ENCODE measurements at regions not wholly inside any gene's neighbourhood (a gene's known extent, or its start where the extent isn't known, plus 50 kb on each side); places are given as distances from the start of the nearest gene placed in this dataset.

GRCh38 chr5:74153255-74153790 is 487.2 kb downstream of the ENC1 start:
- DNase-seq = no peak
- TF ChIP-seq CTCF (IDR thresholded peaks at IDR 0.05) (no peak), POLR2A (IDR thresholded peaks at IDR 0.05) (no peak)
- intact Hi-C loops (cut with DNase I; ENCODE audit: low total_unique reads) = no loop called here
- Histone ChIP-seq H3K4me3 (no peak overlapping the region), H3K27ac (peak overlapping the region in 1 of 2 donors; percentile 58), H3K27me3 (no peaks in the 10 kb centered on the region), H3K36me3 (no peaks in the 10 kb centered on the region), H3K4me1 (peaks cover 0 to 7% of the 10 kb centered on the region in 2 donors), H3K9me3 (no peaks in the 10 kb centered on the region)

- H3K4me1 ChIP-seq = peaks cover 0 to 7% of the 10 kb centered on the region in 2 donors
- no peaks in the 10 kb centered on the region for H3K36me3 ChIP-seq
- H3K27ac ChIP-seq = peak overlapping the region in 1 of 2 donors; percentile 58
- no peak for DNase-seq
- H3K9me3 ChIP-seq = no peaks in the 10 kb centered on the region
- H3K27me3 ChIP-seq = no peaks in the 10 kb centered on the region
- intact Hi-C loops (cut with DNase I; ENCODE audit: low total_unique reads) = no loop called here
- no peak overlapping the region for H3K4me3 ChIP-seq
- TF ChIP-seq CTCF (IDR thresholded peaks at IDR 0.05) (no peak), POLR2A (IDR thresholded peaks at IDR 0.05) (no peak)
Measured at GRCh38 chr5:74152625-74153254, 487.8 kb downstream of the ENC1 start.

- Histone ChIP-seq H3K9me3 (no peaks in the 10 kb centered on the region), H3K27ac (no peak overlapping the region), H3K4me1 (peaks cover 0 to 7% of the 10 kb centered on the region in 2 donors), H3K4me3 (no peak overlapping the region), H3K27me3 (no peaks in the 10 kb centered on the region), H3K36me3 (no peaks in the 10 kb centered on the region)
- no peak for DNase-seq
- no peak for TF ChIP-seq CTCF (IDR thresholded peaks at IDR 0.05)
- no peak for TF ChIP-seq POLR2A (IDR thresholded peaks at IDR 0.05)
- intact Hi-C loops (cut with DNase I; ENCODE audit: low total_unique reads) = no loop called here
Measured at GRCh38 chr5:74152136-74152535, 488.4 kb downstream of the ENC1 start.

- peak; percentile 59 to 75 for DNase-seq
- intact Hi-C loops (cut with DNase I; ENCODE audit: low total_unique reads) = no loop called here
Measured at GRCh38 chr5:74149395-74149794, 491.1 kb downstream of the ENC1 start.

More at GRCh38 chr5:74149395-74149794, 491.1 kb downstream of the ENC1 start:
- Histone ChIP-seq H3K27ac (peak overlapping the region in 1 of 2 donors; percentile 9), H3K9me3 (no peaks in the 10 kb centered on the region), H3K36me3 (no peaks in the 10 kb centered on the region), H3K4me3 (no peak overlapping the region), H3K4me1 (peaks cover 0 to 7% of the 10 kb centered on the region in 2 donors), H3K27me3 (no peaks in the 10 kb centered on the region)
- no peak for TF ChIP-seq CTCF (IDR thresholded peaks at IDR 0.05)
- TF ChIP-seq POLR2A (IDR thresholded peaks at IDR 0.05) = no peak

Data from uterus (tissue), 3 donors.